MM.1S (cell line): ENCODE measurements at regions not wholly inside any gene's neighbourhood (a gene's known extent, or its start where the extent isn't known, plus 50 kb on each side); places are given as distances from the start of the nearest gene placed in this dataset.

ENCODE experiments used
- CTCF ChIP-seq: fragments of 300-600 bp; sonication (generic); IDR thresholded peaks from 2 replicates; pipeline ENCODE4 v1.5.1; 2016; ENCODE audit warnings: antibody characterized with exemption, low read length, mixed read lengths
- EZH2 ChIP-seq: fragments of 300-600 bp; sonication (generic); optimal IDR thresholded peaks from 2 replicates; pipeline ENCODE3; 2017; ENCODE audit warnings: low read depth, mild to moderate bottlenecking, antibody characterized with exemption, low read length, mixed read lengths
- EZH2phosphoT487 ChIP-seq: fragments of 300-600 bp; sonication (generic); IDR thresholded peaks from 2 replicates; pipeline ENCODE4 v1.6.1; 2018; ENCODE audit warnings: antibody characterized with exemption, low read length

GRCh38 chr6:125586074-125586473 lies 163.4 kb upstream of the HEY2 start:
- TF ChIP-seq CTCF (no peak), EZH2 (no peak), EZH2phosphoT487 (no peak)
